ENCODE measurements at regions not wholly inside any gene's neighbourhood (a gene's known extent, or its start where the extent isn't known, plus 50 kb on each side); places are given as distances from the start of the nearest gene placed in this dataset.

GRCh38 chr14:97361958-97362357 is 564.8 kb downstream of the VRK1 start:
- no peak for DNase-seq

GRCh38 chr14:97366400-97366799 is 569.2 kb downstream of the VRK1 start:
- no peak for DNase-seq

- DNase-seq = no peak
Observed at GRCh38 chr14:97367278-97367677, 570.1 kb downstream of the VRK1 start.

- DNase-seq = no peak
Observed at GRCh38 chr14:97368049-97368448, 570.9 kb downstream of the VRK1 start.

GRCh38 chr14:97368900-97369564 is 571.9 kb downstream of the VRK1 start:
- DNase-seq = no peak

- DNase-seq = no peak
Observed at GRCh38 chr14:97369901-97370300, 572.7 kb downstream of the VRK1 start.

GRCh38 chr14:97376310-97376709 is 579.1 kb downstream of the VRK1 start:
- no peak for DNase-seq

- no peak for DNase-seq
Observed at GRCh38 chr14:97377550-97377949, 580.4 kb downstream of the VRK1 start.

- DNase-seq = no peak
Observed at GRCh38 chr14:97379091-97379531, 581.9 kb downstream of the VRK1 start.

GRCh38 chr14:97380539-97380941 is 583.4 kb downstream of the VRK1 start:
- DNase-seq = peak; percentile 71 to 72

- DNase-seq = no peak
Observed at GRCh38 chr14:97381309-97381708, 584.1 kb downstream of the VRK1 start.

- no peak for DNase-seq
Observed at GRCh38 chr14:97382616-97383226, 585.5 kb downstream of the VRK1 start.

- no peak for DNase-seq
Observed at GRCh38 chr14:97385727-97386126, 588.5 kb downstream of the VRK1 start.

- no peak for DNase-seq
Observed at GRCh38 chr14:97387252-97387874, 590.2 kb downstream of the VRK1 start.

- no peak for DNase-seq
Observed at GRCh38 chr14:97388408-97388807, 591.2 kb downstream of the VRK1 start.

- DNase-seq = no peak
Observed at GRCh38 chr14:97390096-97390724, 593.0 kb downstream of the VRK1 start.

GRCh38 chr14:97393244-97393643 is 596.1 kb downstream of the VRK1 start:
- DNase-seq = no peak

GRCh38 chr14:97395068-97395467 is 597.9 kb downstream of the VRK1 start:
- no peak for DNase-seq

GRCh38 chr14:97401714-97402113 is 604.5 kb downstream of the VRK1 start:
- DNase-seq = no peak

GRCh38 chr14:97402279-97402678 is 605.1 kb downstream of the VRK1 start:
- DNase-seq = no peak

- no peak for DNase-seq
Observed at GRCh38 chr14:97407701-97408407, 610.7 kb downstream of the VRK1 start.

- no peak for DNase-seq
Observed at GRCh38 chr14:97408503-97408902, 611.3 kb downstream of the VRK1 start.
